Psoas muscle (tissue), 7 donors: ENCODE measurements at regions not wholly inside any gene's neighbourhood (a gene's known extent, or its start where the extent isn't known, plus 50 kb on each side); places are given as distances from the start of the nearest gene placed in this dataset.

Experiments used
- ATAC-seq, 4 donors: fragments of 200-7000 bp; cut with Tn5 transposase; one replicate each; pipeline ENCODE4 v1.9.1; 2020; ENCODE audit warnings: moderate library complexity in 3 of 4, mild to moderate bottlenecking in 2 of 4
- DNase-seq, 2 donors: peaks; one replicate each; pipeline ENCODE4 v3.0.0-alpha.2; 2020
- H3K27ac ChIP-seq: fragments of 200-600 bp; one replicate; pipeline ENCODE4 v1.8.0; 2022
- H3K27me3 ChIP-seq, 3 donors: fragments of 200-600 bp in 1 of 3; one replicate each; pipeline versions ENCODE4 v1.6.1 to v1.8.0; 2013 to 2022; ENCODE audit warnings: low read length in 2 of 3, mild to moderate bottlenecking in 2 of 3, moderate library complexity in 1 of 3; ENCODE audit not compliant: insufficient read depth in 3 of 3
- H3K36me3 ChIP-seq, 2 donors: fragments of 200-600 bp in 1 of 2; one replicate each; pipeline versions ENCODE4 v1.6.1 to v1.8.0; 2013 to 2022; ENCODE audit warnings: low read depth in 1 of 2, mild to moderate bottlenecking in 1 of 2, moderate library complexity in 1 of 2; ENCODE audit not compliant: insufficient read depth in 1 of 2
- H3K4me1 ChIP-seq: fragments of 200-600 bp; one replicate; pipeline ENCODE4 v1.8.0; 2022
- H3K4me3 ChIP-seq: fragments of 200-600 bp; one replicate; pipeline ENCODE4 v1.8.0; 2022; ENCODE audit warnings: mild to moderate bottlenecking
- H3K9me3 ChIP-seq: fragments of 200-600 bp; one replicate; pipeline ENCODE4 v1.8.0; 2022
- WGBS, 3 donors: extraction: QIAGEN DNeasy Blood & Tissue Kit; methylation state at CpG; one replicate each; pipeline versions ENCODE4 v1.1.6 to v1.1.7; 2013; 5-methylcytosine and 5-hydroxymethylcytosine counted together
- intact Hi-C, 2 donors: fragments of 100-400 bp; cut with DNase I; formaldehyde crosslinking; loops; one replicate each; pipeline versions ENCODE4 v1.11.0 to v1.14.2; 2022
- TF ChIP-seq, protein P1 (sequence below): fragments of 200-600 bp; IDR thresholded peaks from one replicate; pipeline ENCODE4 v1.8.0; 2022; ENCODE audit warnings: antibody characterized with exemption
- donor health status: healthy with polysubstance abuse.
- donor health status: DM: no; HTN: no; CAD: no; lungs with moderate emphysema.
- donor health status: Bipolar disorder and iron deficiency.
- donor health status: healthy.
- donor health status: DM: yes; HTN: yes; CAD: no.
- donor health status: DM: no; HTN: no; CAD: no.
- donor health status: DM: yes; HTN: yes; CAD: no.

DNA sequence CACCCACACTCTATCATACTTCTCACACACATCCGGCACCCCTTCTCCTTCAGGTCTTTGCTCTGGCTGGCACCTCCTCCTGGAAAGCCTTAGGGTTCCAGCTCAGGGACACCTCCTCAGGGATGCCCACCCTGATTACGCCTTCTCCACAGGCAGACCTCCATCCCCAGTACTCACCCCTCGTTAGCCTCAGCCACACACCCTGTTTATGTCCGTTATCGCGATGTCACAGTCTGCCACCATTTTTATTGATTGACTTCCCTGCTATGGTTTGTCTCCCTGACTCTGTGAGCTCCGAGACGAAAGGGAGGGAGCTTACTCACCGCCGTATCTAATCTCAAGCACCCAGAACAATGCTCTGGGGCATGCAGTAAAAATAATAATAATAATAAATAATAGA is 191.7 kb upstream of the LHX5 start:
- Histone ChIP-seq H3K9me3 (no peaks in the 10 kb centered on the region), H3K27me3 (peaks cover 4 to 16% (median 14%) of the 10 kb centered on the region in 3 donors), H3K27ac (no peak overlapping the region)

DNA sequence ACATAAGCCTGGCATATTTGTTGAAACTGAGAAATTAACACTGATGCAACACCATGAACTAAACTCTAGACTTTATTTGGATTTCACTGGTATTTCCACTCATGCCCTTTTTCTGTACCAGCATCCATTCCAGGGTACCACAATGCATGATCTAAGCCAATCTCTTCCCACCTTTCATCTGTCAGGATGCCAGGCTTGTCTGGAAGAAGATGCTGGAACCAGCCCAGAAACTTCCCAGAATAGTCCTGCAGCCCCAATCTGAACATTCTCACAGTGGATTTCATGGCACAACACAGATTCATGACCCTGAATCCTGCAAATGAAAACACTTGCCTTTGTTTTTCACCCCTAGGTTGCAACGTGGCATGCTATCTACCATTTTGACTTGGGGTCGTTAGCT is 189.3 kb upstream of the LHX5 start:
- Histone ChIP-seq H3K9me3 (no peaks in the 10 kb centered on the region), H3K27ac (no peak overlapping the region), H3K36me3 (no peaks in the 10 kb centered on the region), H3K4me1 (no peaks in the 10 kb centered on the region), H3K4me3 (no peak overlapping the region), H3K27me3 (peaks cover 0 to 8% (median 0%) of the 10 kb centered on the region in 3 donors)
- ATAC-seq (no peak), DNase-seq (no peak)
- TF ChIP-seq, protein P1, sequence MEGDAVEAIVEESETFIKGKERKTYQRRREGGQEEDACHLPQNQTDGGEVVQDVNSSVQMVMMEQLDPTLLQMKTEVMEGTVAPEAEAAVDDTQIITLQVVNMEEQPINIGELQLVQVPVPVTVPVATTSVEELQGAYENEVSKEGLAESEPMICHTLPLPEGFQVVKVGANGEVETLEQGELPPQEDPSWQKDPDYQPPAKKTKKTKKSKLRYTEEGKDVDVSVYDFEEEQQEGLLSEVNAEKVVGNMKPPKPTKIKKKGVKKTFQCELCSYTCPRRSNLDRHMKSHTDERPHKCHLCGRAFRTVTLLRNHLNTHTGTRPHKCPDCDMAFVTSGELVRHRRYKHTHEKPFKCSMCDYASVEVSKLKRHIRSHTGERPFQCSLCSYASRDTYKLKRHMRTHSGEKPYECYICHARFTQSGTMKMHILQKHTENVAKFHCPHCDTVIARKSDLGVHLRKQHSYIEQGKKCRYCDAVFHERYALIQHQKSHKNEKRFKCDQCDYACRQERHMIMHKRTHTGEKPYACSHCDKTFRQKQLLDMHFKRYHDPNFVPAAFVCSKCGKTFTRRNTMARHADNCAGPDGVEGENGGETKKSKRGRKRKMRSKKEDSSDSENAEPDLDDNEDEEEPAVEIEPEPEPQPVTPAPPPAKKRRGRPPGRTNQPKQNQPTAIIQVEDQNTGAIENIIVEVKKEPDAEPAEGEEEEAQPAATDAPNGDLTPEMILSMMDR = no peak
- intact Hi-C loops = no loop called here
- WGBS, 3 donors = 21 to 33% (median 25%) methylated on average over 2 of the region's 2 CpGs

More for the DNA sequence above, 191.7 kb upstream of the LHX5 start:
- 56 to 72% (median 64%) methylated on average over 10 of the region's 10 CpGs for WGBS, 3 donors
- Histone ChIP-seq H3K36me3 (no peaks in the 10 kb centered on the region), H3K4me3 (no peak overlapping the region), H3K4me1 (no peaks in the 10 kb centered on the region)
- TF ChIP-seq, protein P1 = no peak
- intact Hi-C loops = no loop called here
- no peak for DNase-seq
- no peak for ATAC-seq

- ATAC-seq (no peak), DNase-seq (no peak)
- TF ChIP-seq, protein P1 = no peak
- H3K27ac ChIP-seq = no peak overlapping the region
- no peaks in the 10 kb centered on the region for H3K36me3 ChIP-seq
- intact Hi-C loops = no loop called here
- H3K4me3 ChIP-seq = no peak overlapping the region
- no peaks in the 10 kb centered on the region for H3K4me1 ChIP-seq
- 44 to 55% (median 45%) methylated on average over 5 of the region's 5 CpGs for WGBS, 3 donors
- peaks cover 0 to 7% (median 0%) of the 10 kb centered on the region in 3 donors for H3K27me3 ChIP-seq
- no peaks in the 10 kb centered on the region for H3K9me3 ChIP-seq
These were observed 187.7 kb upstream of the LHX5 start for GRCh38 chr12:113659416-113659815.

GRCh38 chr12:113659015-113659414 is 187.3 kb upstream of the LHX5 start:
- DNase-seq = no peak
- Histone ChIP-seq H3K4me3 (no peak overlapping the region), H3K9me3 (no peaks in the 10 kb centered on the region), H3K36me3 (no peaks in the 10 kb centered on the region), H3K4me1 (no peaks in the 10 kb centered on the region), H3K27me3 (peaks cover 0 to 7% (median 0%) of the 10 kb centered on the region in 3 donors), H3K27ac (no peak overlapping the region)
- WGBS, 3 donors = 75 to 86% (median 80%) methylated on average over 6 of the region's 6 CpGs
- TF ChIP-seq, protein P1 = no peak
- intact Hi-C loops = no loop called here
- no peak for ATAC-seq

- intact Hi-C loops = no loop called here
- ATAC-seq = no peak
- H3K27me3 ChIP-seq = peaks cover 0 to 2% (median 0%) of the 10 kb centered on the region in 3 donors
These were observed 186.5 kb upstream of the LHX5 start for GRCh38 chr12:113658006-113658655.

More at GRCh38 chr12:113658006-113658655, 186.5 kb upstream of the LHX5 start:
- WGBS, 3 donors = 0 to 7% (median 3%) methylated on average over 1 of the region's 1 CpG
- no peaks in the 10 kb centered on the region for H3K36me3 ChIP-seq
- H3K4me3 ChIP-seq = no peak overlapping the region
- DNase-seq = no peak
- no peak overlapping the region for H3K27ac ChIP-seq
- H3K4me1 ChIP-seq = no peaks in the 10 kb centered on the region
- H3K9me3 ChIP-seq = no peaks in the 10 kb centered on the region
- TF ChIP-seq, protein P1 = no peak
